GM12872 (cell line): ENCODE measurements at regions not wholly inside any gene's neighbourhood (a gene's known extent, or its start where the extent isn't known, plus 50 kb on each side); places are given as distances from the start of the nearest gene placed in this dataset.

Experiments
- CTCF ChIP-seq: IDR thresholded peaks from 3 replicates; pipeline ENCODE4 v1.5.1; 2011; ENCODE audit warnings: low read depth, mild to moderate bottlenecking, low read length, moderate library complexity; ENCODE audit not compliant: insufficient read depth

GRCh38 chr21:25402134-25402961 is 204.9 kb downstream of the MRPL39 start:
- TF ChIP-seq CTCF, result no peak

- no peak for TF ChIP-seq CTCF
Measured at GRCh38 chr21:25400427-25400826, 206.9 kb downstream of the MRPL39 start.

GRCh38 chr21:25398630-25399029 is 208.7 kb downstream of the MRPL39 start:
- no peak for TF ChIP-seq CTCF

GRCh38 chr21:25396135-25396711 is 211.1 kb downstream of the MRPL39 start:
- no peak for TF ChIP-seq CTCF

GRCh38 chr21:25391777-25392176 is 215.5 kb downstream of the MRPL39 start:
- no peak for TF ChIP-seq CTCF

GRCh38 chr21:25390701-25391100 is 216.6 kb downstream of the MRPL39 start:
- no peak for TF ChIP-seq CTCF

GRCh38 chr21:25387665-25388064 is 219.6 kb downstream of the MRPL39 start:
- no peak for TF ChIP-seq CTCF
